Astrocyte (in vitro differentiated cells and primary cell): ENCODE measurements at regions not wholly inside any gene's neighbourhood (a gene's known extent, or its start where the extent isn't known, plus 50 kb on each side); places are given as distances from the start of the nearest gene placed in this dataset.

Source experiments
- DNase-seq: peaks from one replicate; pipeline ENCODE4 v3.0.0-alpha.2; 2010; ENCODE audit warnings: low read depth
- FAIRE-seq: peaks from 2 replicates; lab custom pipeline; 2011; peaks lifted over from hg19 to GRCh38; lab: Jason Lieb, UNC
- H2AFZ ChIP-seq: 2 replicates; pipeline ENCODE4 v1.6.0; 2012; ENCODE audit warnings: low read depth, low read length, inconsistent platforms
- H3K27ac ChIP-seq: 2 replicates; pipeline ENCODE4 v1.5.1; 2011; ENCODE audit warnings: low read depth, low read length, inconsistent platforms
- H3K27me3 ChIP-seq: 2 replicates; pipeline ENCODE4 v1.6.0; 2011; ENCODE audit warnings: low read length, inconsistent platforms; ENCODE audit not compliant: insufficient read depth
- H3K36me3 ChIP-seq: 2 replicates; pipeline ENCODE4 v1.5.1; 2011; ENCODE audit warnings: low read length, inconsistent platforms; ENCODE audit not compliant: insufficient read depth
- H3K4me1 ChIP-seq: 2 replicates; pipeline ENCODE4 v1.5.1; 2011; ENCODE audit warnings: low read length, inconsistent platforms; ENCODE audit not compliant: insufficient read depth
- H3K4me2 ChIP-seq: 2 replicates; pipeline ENCODE4 v1.6.0; 2012; ENCODE audit warnings: low read length, inconsistent platforms
- H3K4me3 ChIP-seq: 2 replicates; pipeline ENCODE4 v1.5.1; 2011; ENCODE audit warnings: low read depth, mild to moderate bottlenecking, low read length, inconsistent platforms; ENCODE audit not compliant: insufficient read depth
- H3K79me2 ChIP-seq: 2 replicates; pipeline ENCODE4 v1.6.0; 2012; ENCODE audit warnings: mild to moderate bottlenecking, low read length, inconsistent platforms; ENCODE audit not compliant: insufficient read depth
- H3K9ac ChIP-seq: 2 replicates; pipeline ENCODE4 v1.6.0; 2012; ENCODE audit warnings: mild to moderate bottlenecking, low read length, inconsistent platforms
- H3K9me3 ChIP-seq: 2 replicates; pipeline ENCODE4 v1.5.1; 2012; ENCODE audit warnings: low read depth, mild to moderate bottlenecking, low read length, inconsistent platforms; ENCODE audit not compliant: insufficient read depth
- H4K20me1 ChIP-seq: 2 replicates; pipeline ENCODE4 v1.6.0; 2012; ENCODE audit warnings: low read length, inconsistent platforms; ENCODE audit not compliant: insufficient read depth
- H3K27ac Mint-ChIP-seq: one replicate; pipeline ENCODE4 v1.8.0; 2021; ENCODE audit warnings: mild to moderate bottlenecking, mixed read lengths; ENCODE audit not compliant: unreplicated experiment
- H3K27me3 Mint-ChIP-seq: one replicate; pipeline ENCODE4 v1.8.0; 2021; ENCODE audit warnings: low read depth, mixed read lengths; ENCODE audit not compliant: unreplicated experiment
- H3K36me3 Mint-ChIP-seq: one replicate; pipeline ENCODE4 v1.8.0; 2021; ENCODE audit warnings: low read depth, mixed read lengths; ENCODE audit not compliant: unreplicated experiment
- H3K4me1 Mint-ChIP-seq: one replicate; pipeline ENCODE4 v1.8.0; 2021; ENCODE audit warnings: low read depth, mixed read lengths; ENCODE audit not compliant: unreplicated experiment
- H3K4me3 Mint-ChIP-seq: one replicate; pipeline ENCODE4 v1.8.0; 2021; ENCODE audit warnings: mild to moderate bottlenecking, moderate library complexity, mixed read lengths; ENCODE audit not compliant: unreplicated experiment
- H3K9me3 Mint-ChIP-seq: one replicate; pipeline ENCODE4 v1.8.0; 2021; ENCODE audit warnings: mild to moderate bottlenecking, mixed read lengths; ENCODE audit not compliant: unreplicated experiment
- EZH2 ChIP-seq: IDR thresholded peaks from 2 replicates; pipeline ENCODE4 v1.6.1; 2012; ENCODE audit warnings: mild to moderate bottlenecking, low read length, inconsistent platforms; ENCODE audit not compliant: insufficient read depth
- TF ChIP-seq, protein P1 (sequence below): IDR thresholded peaks from 2 replicates; pipeline ENCODE4 v1.5.1; 2011; ENCODE audit warnings: low read depth, mild to moderate bottlenecking, inconsistent platforms, low read length, moderate library complexity; ENCODE audit not compliant: insufficient read depth

DNA sequence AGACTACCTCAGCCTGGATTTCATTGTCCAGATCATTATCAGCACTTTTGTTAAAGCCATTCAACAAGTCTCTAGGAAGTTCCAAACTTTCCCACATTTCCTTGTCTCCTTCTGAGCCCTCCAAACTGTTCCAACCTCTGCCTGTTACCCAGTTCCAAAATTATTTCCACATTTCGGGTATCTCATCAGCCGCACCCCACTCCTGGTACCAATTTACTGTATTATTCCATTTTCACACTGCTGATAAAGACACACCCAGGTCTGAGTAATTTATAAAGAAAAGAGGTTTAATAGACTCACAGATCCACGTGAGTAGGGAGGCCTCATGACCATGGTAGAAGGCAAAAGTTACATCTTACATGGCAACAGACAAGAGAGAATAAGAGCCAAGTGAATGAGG lies 1198.3 kb upstream of the ALCAM start:
- Histone ChIP-seq H3K36me3 (no peaks in the 10 kb centered on the region), H4K20me1 (no peaks in the 10 kb centered on the region), H3K4me3 (no peak overlapping the region), H3K27me3 (no peaks in the 10 kb centered on the region), H3K9me3 (peaks cover 10% of the 10 kb centered on the region), H3K4me1 (no peaks in the 10 kb centered on the region), H3K9ac (no peak overlapping the region), H2AFZ (no peak overlapping the region), H3K79me2 (no peaks in the 10 kb centered on the region), H3K4me2 (no peak overlapping the region), H3K27ac (no peak overlapping the region)
- Mint-ChIP-seq H3K36me3 (no peaks in the 10 kb centered on the region), H3K9me3 (peaks cover 6% of the 10 kb centered on the region), H3K27me3 (no peaks in the 10 kb centered on the region), H3K27ac (no peak overlapping the region), H3K4me1 (no peaks in the 10 kb centered on the region), H3K4me3 (no peak overlapping the region)
- no peak for FAIRE-seq
- DNase-seq: no peak
- TF ChIP-seq, protein P1, sequence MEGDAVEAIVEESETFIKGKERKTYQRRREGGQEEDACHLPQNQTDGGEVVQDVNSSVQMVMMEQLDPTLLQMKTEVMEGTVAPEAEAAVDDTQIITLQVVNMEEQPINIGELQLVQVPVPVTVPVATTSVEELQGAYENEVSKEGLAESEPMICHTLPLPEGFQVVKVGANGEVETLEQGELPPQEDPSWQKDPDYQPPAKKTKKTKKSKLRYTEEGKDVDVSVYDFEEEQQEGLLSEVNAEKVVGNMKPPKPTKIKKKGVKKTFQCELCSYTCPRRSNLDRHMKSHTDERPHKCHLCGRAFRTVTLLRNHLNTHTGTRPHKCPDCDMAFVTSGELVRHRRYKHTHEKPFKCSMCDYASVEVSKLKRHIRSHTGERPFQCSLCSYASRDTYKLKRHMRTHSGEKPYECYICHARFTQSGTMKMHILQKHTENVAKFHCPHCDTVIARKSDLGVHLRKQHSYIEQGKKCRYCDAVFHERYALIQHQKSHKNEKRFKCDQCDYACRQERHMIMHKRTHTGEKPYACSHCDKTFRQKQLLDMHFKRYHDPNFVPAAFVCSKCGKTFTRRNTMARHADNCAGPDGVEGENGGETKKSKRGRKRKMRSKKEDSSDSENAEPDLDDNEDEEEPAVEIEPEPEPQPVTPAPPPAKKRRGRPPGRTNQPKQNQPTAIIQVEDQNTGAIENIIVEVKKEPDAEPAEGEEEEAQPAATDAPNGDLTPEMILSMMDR: no peak
- TF ChIP-seq EZH2: no peak

DNA sequence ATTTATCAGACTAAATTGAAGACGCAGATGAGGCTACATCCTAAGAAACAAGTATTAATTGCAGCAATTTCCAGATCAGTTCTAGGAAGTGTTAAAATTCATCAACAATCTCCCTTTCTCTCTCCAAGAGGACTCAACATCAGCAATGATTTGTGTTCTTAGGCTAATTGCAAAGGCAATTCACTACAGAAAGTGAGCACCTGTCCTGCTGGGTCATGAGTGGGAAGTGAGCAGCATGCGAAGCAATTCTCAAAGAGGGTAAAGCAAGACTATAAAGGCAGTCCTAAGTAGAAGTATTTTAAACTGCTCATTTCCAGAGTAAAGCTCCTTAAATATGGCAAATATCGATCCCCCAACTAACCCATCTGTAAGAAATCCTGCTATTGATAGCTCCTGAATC lies 1191.0 kb upstream of the ALCAM start:
- Histone ChIP-seq H3K4me3 (no peak overlapping the region), H3K36me3 (no peaks in the 10 kb centered on the region), H2AFZ (no peak overlapping the region), H3K27me3 (no peaks in the 10 kb centered on the region), H3K9ac (no peak overlapping the region), H4K20me1 (no peaks in the 10 kb centered on the region), H3K4me2 (no peak overlapping the region), H3K27ac (no peak overlapping the region), H3K9me3 (no peaks in the 10 kb centered on the region), H3K79me2 (no peaks in the 10 kb centered on the region), H3K4me1 (no peaks in the 10 kb centered on the region)
- H3K27me3 Mint-ChIP-seq: no peaks in the 10 kb centered on the region
- H3K4me1 Mint-ChIP-seq: no peaks in the 10 kb centered on the region
- no peak overlapping the region for H3K27ac Mint-ChIP-seq
- no peaks in the 10 kb centered on the region for H3K36me3 Mint-ChIP-seq
- no peak for DNase-seq
- no peak overlapping the region for H3K4me3 Mint-ChIP-seq
- TF ChIP-seq EZH2: no peak
- TF ChIP-seq, protein P1: no peak
- peaks cover 3% of the 10 kb centered on the region for H3K9me3 Mint-ChIP-seq
- no peak for FAIRE-seq

DNA sequence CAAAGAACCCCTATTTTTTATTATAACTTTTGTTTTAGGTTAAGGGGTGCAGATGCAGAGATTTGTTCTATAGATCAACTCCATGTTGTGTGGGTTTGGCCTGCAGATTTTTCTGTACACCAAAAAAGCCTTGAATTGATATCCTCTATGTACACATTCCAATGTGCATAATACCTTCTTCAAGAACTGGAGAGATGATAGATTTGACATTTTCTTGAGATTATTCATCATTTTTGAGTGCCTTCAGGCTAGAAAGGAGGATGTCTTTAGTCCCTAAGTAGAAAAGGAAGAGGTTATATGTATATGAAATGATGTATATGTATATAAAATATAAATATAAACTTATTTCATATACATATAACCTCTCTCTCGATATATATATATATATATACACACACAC lies 1190.0 kb upstream of the ALCAM start:
- DNase-seq (no peak), FAIRE-seq (no peak)
- no peak overlapping the region for H3K27ac ChIP-seq
- no peaks in the 10 kb centered on the region for H3K79me2 ChIP-seq
- H3K27me3 ChIP-seq: no peaks in the 10 kb centered on the region
- H3K27me3 Mint-ChIP-seq: no peaks in the 10 kb centered on the region
- no peaks in the 10 kb centered on the region for H3K36me3 ChIP-seq
- H3K4me3 ChIP-seq: no peak overlapping the region
- H4K20me1 ChIP-seq: no peaks in the 10 kb centered on the region
- no peak overlapping the region for H3K4me3 Mint-ChIP-seq
- no peak overlapping the region for H3K27ac Mint-ChIP-seq
- no peaks in the 10 kb centered on the region for H3K36me3 Mint-ChIP-seq
- H3K4me2 ChIP-seq: no peak overlapping the region
- H3K9ac ChIP-seq: no peak overlapping the region
- H3K4me1 Mint-ChIP-seq: no peaks in the 10 kb centered on the region
- H3K9me3 ChIP-seq: no peaks in the 10 kb centered on the region
- no peaks in the 10 kb centered on the region for H3K4me1 ChIP-seq
- TF ChIP-seq, protein P1: no peak
- TF ChIP-seq EZH2: no peak
- peaks cover 3% of the 10 kb centered on the region for H3K9me3 Mint-ChIP-seq
- no peak overlapping the region for H2AFZ ChIP-seq
